ENCODE measurements at regions not wholly inside any gene's neighbourhood (a gene's known extent, or its start where the extent isn't known, plus 50 kb on each side); places are given as distances from the start of the nearest gene placed in this dataset.

GRCh38 chr4:176843710-176844109, 51.0 kb upstream of the VEGFC start:
- no peak for DNase-seq

DNA sequence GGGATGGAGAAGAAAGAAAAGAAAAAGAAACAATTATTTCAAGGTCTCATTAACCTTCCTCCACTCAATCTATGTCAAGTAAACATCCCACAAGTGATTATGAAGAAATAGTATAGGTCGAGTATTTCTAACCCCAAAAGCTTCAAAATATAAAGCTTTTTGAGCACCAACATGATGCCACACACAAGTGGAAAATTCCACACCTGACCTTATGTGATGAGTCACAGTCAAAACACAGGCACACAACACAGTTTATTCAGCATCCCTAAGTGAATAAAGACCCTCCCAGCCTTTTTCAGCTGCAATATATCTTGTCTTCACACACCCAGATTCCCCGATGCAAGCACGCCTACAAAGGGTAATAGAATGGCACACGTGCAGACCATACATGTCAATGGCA, 51.7 kb upstream of the VEGFC start:
- no peak for DNase-seq

GRCh38 chr4:176845636-176846035, 52.9 kb upstream of the VEGFC start:
- DNase-seq, result no peak

DNA sequence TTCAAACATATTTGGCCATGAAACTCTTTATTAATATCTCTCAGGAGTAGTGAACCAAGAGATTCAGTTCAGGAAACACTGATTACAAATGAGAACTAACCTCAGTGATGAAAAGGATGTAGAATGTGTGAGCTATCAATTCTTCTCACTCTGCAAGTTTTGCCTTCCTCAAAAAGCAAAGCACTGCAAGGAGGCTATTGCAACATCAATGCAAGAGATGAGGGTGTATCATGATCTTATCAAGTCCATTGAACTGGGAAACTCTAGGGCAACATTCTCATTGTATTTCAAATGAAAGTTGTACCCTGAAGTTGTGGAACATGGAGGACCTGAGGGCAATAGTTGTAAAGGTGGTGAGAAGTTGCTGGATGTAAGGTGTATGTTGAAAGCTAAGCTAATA, 56.4 kb upstream of the VEGFC start:
- no peak for DNase-seq

DNA sequence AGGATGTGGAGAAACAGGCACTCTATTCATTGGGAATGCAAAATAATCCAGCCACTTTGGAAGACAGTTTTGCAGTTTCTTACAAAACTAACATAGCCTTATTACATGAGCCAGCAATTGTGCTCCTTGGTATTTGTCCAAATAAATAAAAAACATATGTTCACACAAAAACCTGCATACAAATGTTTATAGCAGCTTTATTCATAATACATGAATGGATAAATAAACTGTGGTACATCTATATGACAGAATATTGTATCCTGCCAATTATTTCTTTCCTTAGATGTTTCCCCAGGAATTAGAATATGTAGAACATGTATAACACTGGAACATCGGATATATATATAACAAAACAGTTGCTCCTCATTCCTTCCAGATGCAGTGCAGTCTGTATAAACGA, 57.7 kb upstream of the VEGFC start:
- no peak for DNase-seq

GRCh38 chr4:176856421-176856820, 63.7 kb upstream of the VEGFC start:
- no peak for DNase-seq

DNA sequence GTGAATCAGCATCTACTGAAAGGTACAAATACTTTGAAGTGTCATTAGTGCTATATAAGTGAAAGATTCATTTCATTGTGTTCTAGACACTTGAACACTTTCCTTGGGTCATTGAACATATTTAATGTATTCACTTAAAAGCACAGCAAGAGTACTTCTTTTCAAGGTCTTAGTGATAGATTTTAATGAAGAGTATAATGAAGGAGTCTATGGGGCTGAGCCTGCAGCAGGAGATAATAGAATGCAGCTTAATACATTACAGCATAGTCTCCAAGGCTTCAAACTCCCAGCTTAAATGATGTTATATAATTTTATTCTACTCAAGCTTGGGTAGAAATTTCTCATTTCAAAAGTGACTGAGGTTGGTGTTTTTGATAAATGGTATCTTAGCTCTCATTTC, 66.1 kb upstream of the VEGFC start:
- DNase-seq, result no peak

DNA sequence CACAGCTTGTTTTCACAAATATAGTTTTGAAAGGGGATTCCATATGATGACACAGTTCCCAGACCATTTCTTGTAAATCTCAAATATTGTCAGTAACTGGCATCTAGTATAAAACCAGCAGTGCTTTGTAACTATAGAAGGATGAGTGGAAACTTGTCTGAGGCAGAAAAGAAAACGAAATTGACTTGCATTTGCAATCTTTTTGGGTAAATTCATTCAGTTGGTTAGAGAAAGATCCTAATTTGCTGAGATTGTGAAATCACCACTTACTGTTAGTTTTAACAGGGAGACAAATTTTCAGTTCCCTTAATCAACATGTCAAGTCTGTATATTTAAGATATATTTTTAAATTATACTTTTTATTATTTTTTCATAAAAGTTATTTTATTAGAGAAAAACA, 71.5 kb upstream of the VEGFC start:
- DNase-seq, result no peak

- no peak for DNase-seq
These were observed 76.0 kb upstream of the VEGFC start for GRCh38 chr4:176868676-176869075.

DNA sequence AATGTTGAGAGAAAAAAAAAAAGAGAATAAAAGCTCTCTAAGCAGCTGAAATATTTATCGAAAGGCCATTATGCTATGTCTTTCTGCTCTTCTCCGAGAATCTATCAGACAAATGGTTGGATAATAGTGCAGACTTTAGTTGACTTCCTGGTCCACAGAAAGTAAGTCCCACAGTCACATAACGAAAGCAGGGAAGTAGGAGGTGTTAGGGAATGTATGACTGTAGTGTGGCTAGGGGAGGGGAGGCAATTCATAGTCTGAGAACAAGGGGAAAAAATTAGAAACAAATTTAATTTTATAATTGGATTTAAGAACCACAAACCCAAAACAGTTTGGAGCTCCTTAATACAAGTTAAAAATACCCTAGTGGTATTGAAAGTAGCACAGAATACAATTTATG, 79.7 kb upstream of the VEGFC start:
- no peak for DNase-seq

- DNase-seq, result no peak
These were observed 82.2 kb upstream of the VEGFC start for GRCh38 chr4:176874721-176875445.

DNA sequence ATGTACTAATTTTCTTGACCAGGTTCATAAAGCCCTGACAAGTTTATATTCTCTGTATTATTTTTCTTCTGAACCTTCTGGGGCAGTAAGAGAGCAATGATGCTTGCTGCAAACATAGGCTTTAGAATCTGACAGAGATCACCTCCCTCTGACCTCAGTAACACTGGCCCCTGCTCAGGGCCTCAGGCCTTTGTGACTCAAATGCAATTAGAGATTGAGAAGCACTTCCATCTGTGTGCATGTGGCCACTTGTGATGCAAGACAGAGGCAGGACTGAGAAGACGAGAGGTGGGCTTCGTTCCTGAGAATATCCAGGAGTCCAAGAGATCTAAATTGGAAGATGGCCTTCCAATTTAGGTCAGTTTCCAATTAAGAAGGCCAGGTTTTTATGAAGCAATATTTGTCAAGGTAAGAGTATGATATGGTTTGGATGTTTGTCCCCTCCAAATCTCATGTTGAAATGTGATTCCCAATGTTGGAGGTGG, 82.8 kb upstream of the VEGFC start:
- DNase-seq, result no peak

DNA sequence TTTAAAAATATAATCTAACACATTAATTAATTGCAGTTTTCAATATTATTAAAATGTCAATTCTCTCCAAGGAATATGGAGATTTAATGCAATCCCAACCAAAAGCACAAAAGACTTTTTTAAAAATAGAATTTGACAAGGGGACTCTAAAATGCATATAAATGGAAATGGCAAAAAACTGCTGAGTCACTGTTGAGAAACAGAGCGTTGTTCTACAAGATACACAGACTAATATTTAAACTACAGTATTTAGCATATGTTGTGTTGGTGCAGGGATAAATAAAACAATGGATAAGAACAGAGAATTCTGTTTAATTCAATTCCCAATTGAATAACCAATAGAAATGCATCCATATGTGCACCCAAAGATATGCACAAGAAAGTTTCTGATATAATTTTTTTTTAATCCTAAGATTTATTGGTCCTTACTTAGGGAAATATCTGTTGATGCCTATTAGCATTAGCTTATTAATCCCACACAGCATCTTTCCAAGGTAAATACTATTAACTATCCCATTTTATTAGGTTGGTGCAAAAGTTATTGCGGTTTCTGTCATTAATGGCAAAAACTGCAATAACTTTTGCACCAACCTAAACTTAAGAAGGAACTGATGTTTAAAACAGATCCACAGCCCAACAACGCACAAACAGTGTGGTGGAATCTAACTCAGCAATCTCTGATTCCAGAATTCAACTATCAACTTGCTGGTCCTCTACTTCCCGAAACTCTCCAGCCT, 86.8 kb upstream of the VEGFC start:
- DNase-seq, result no peak

GRCh38 chr4:176882206-176882605, 89.5 kb upstream of the VEGFC start:
- DNase-seq, result no peak

- no peak for DNase-seq
These were observed 90.4 kb upstream of the VEGFC start for GRCh38 chr4:176883108-176883550.

DNA sequence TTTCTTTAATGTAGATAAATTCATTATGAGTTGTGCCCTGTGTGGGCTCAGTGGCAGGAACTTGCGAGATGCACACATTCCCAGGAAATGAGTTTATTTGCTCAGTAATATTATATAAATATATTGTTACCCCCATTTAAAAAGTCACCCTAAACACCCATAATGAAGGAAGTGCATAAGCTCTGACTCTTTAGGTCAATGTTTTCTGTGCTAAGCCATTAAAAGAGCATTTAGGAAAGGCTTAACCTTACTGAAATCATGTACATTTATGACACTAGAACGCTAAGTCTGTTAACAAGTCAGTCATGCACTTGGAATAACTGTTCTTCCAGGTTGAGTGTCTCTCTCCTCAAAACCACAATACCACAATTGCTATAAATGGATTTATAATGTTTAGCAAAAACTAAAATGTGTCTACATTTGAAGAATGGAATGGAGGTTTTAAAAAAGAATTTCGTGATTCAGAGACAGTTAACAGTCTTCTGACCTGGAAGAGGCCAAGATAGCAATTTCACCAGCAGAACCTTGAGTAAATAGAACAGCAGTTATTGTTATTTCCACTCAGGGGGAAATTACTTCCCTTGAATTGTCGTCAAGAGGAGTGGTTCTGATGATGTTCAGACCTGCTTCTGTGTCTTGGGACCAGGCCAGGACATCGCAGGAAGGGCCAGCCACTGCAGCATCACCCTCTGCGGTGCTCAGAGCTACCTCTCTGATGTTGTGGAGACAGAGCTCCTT, 91.1 kb upstream of the VEGFC start:
- DNase-seq, result no peak

DNA sequence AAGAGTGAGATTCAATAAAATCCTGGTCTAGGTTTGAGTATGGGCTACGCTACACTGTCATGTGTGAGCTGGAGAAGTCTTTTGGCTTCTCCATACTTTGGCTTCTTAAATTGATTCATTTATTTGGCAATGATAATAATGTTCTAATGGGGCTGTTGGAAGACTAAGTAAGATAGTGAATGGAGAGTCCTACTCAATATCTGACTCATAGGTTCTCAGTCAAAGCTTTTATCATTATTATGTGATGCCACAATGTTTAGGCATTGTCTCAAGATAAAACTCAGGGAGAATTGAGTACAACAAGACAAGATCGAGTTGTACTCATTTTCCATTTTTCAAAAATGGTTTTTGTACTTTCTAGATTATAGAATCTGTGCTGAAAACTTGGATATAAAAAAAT, 92.5 kb upstream of the VEGFC start:
- no peak for DNase-seq

DNA sequence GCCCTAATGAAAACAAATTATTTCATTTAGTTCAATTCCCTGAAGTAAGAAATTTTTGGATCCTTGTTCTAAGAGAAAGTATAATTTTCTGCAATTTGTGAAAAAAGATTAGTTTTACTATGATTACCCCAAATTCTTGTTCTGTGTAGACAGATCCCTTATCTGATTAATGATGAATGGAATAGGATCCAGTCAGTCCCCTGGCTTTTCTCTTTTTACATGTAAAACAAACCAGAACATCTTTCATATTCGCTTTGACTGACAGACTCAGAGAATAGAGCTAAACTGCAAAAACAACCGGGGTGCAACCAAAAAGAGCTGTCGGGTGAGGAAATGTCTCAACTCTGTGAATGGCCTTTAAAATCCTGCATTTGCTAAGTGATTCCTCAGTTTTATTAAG, 93.4 kb upstream of the VEGFC start:
- DNase-seq, result no peak

DNA sequence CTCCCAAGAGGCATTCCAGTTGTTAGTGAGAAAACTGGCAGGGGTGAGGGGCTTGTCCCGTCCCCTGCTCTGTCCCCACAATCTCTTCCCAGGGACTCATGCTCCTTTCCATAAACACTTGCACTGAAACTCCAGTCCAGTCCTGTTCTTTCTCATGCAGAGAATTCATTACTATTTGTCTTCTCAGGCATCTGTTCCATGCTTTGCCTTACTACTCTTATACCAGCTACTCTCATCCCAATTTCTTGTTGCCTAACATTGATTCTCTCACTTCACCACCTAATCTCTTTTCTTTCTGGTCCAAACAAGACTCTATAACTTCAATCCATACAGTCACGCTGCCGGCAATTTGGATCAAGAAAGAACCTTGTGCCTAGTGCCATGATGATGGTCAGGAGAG, 97.1 kb upstream of the VEGFC start:
- no peak for DNase-seq

DNA sequence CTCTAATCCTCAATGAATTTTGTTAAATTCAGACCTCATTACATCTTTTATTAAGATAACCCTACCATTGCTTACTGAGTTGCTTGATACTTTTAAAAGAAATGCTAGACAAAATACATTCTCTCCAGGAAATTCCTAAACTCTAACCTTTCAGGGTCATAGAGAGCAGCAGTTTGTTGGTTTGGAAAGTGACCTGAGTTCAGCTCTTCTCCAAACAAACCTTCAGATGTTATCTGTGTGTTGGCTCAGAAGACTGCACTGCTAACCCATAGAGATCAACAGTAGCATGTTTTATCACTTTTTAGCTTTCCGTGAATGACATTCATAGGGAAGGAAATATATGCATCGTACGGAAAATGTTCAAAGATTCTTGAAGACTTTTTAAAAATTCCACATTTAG, 101.8 kb upstream of the VEGFC start:
- no peak for DNase-seq

GRCh38 chr4:176896211-176896610, 103.5 kb upstream of the VEGFC start:
- no peak for DNase-seq

DNA sequence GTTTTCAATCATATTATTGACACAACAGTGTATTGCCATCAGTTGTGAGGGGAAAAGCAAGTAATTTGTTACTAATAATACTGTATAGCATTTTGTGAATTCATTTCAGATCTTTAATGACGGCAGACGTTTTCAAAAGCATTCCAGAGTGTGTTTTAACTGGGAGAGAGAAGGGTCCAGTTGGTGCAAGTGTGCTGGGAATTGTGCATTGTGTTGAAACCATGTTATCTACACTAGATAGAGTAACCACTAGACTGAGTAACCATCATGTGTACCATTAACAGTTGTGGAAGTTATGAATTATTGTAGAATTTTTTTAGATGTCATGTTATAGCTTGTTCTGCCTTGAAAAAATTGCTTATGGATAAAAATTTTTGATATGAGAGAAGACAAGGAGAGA, 104.5 kb upstream of the VEGFC start:
- no peak for DNase-seq

DNA sequence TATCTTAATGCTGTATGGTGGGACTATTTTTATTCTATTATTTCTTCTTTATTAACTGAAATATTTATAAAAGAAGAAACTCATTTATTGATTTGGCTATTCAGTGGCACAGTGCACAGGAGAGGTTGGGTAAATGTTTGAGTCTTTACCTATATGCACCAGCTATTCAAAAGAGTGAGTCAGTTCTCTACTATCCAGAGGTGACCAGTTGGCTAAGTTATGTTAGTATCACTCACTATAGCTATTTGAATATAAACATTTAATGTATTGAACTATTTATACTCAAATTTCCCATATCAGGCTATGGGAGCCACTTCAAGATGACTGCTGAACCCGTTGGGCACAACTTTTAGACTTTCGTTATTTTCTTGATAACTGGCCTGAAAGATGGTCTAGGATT, 106.1 kb upstream of the VEGFC start:
- no peak for DNase-seq
